ENCODE measurements at regions not wholly inside any gene's neighbourhood (a gene's known extent, or its start where the extent isn't known, plus 50 kb on each side); places are given as distances from the start of the nearest gene placed in this dataset.

- DNase-seq (ENCODE audit: low spot score) = no peak
These were observed 351.0 kb upstream of the B3GAT1 start for GRCh38 chr11:134763030-134763388.

- no peak for DNase-seq (ENCODE audit: low spot score)
These were observed 350.4 kb upstream of the B3GAT1 start for GRCh38 chr11:134762248-134763029.

GRCh38 chr11:134761926-134762247 lies 349.8 kb upstream of the B3GAT1 start:
- DNase-seq (ENCODE audit: low spot score) = no peak

GRCh38 chr11:134761386-134761785 lies 349.3 kb upstream of the B3GAT1 start:
- no peak for DNase-seq (ENCODE audit: low spot score)

GRCh38 chr11:134760957-134761356 lies 348.9 kb upstream of the B3GAT1 start:
- DNase-seq (ENCODE audit: low spot score) = no peak

- DNase-seq (ENCODE audit: low spot score) = no peak
These were observed 348.3 kb upstream of the B3GAT1 start for GRCh38 chr11:134760299-134760698.

GRCh38 chr11:134759855-134760254 lies 347.8 kb upstream of the B3GAT1 start:
- DNase-seq (ENCODE audit: low spot score) = no peak

- DNase-seq (ENCODE audit: low spot score) = no peak
These were observed 347.2 kb upstream of the B3GAT1 start for GRCh38 chr11:134759274-134759673.

GRCh38 chr11:134758342-134758931 lies 346.4 kb upstream of the B3GAT1 start:
- no peak for DNase-seq (ENCODE audit: low spot score)

- DNase-seq (ENCODE audit: low spot score) = no peak
These were observed 345.6 kb upstream of the B3GAT1 start for GRCh38 chr11:134757633-134758032.

- no peak for DNase-seq (ENCODE audit: low spot score)
These were observed 344.9 kb upstream of the B3GAT1 start for GRCh38 chr11:134756811-134757540.

GRCh38 chr11:134755535-134755934 lies 343.5 kb upstream of the B3GAT1 start:
- no peak for DNase-seq (ENCODE audit: low spot score)

GRCh38 chr11:134754521-134755198 lies 342.6 kb upstream of the B3GAT1 start:
- no peak for DNase-seq (ENCODE audit: low spot score)

GRCh38 chr11:134753771-134754520 lies 341.9 kb upstream of the B3GAT1 start:
- no peak for DNase-seq (ENCODE audit: low spot score)

- no peak for DNase-seq (ENCODE audit: low spot score)
These were observed 341.1 kb upstream of the B3GAT1 start for GRCh38 chr11:134752964-134753770.

GRCh38 chr11:134752526-134752925 lies 340.5 kb upstream of the B3GAT1 start:
- no peak for DNase-seq (ENCODE audit: low spot score)

- DNase-seq (ENCODE audit: low spot score) = no peak
These were observed 339.7 kb upstream of the B3GAT1 start for GRCh38 chr11:134751766-134752165.

GRCh38 chr11:134751031-134751585 lies 339.1 kb upstream of the B3GAT1 start:
- no peak for DNase-seq (ENCODE audit: low spot score)

- DNase-seq (ENCODE audit: low spot score) = no peak
These were observed 338.6 kb upstream of the B3GAT1 start for GRCh38 chr11:134750619-134751018.

GRCh38 chr11:134749040-134749839 lies 337.2 kb upstream of the B3GAT1 start:
- DNase-seq (ENCODE audit: low spot score) = no peak
